ENCODE measurements at regions not wholly inside any gene's neighbourhood (a gene's known extent, or its start where the extent isn't known, plus 50 kb on each side); places are given as distances from the start of the nearest gene placed in this dataset.
"Not testable (repeated sequence)": the region's sequence is repeated elsewhere in the genome, so short reads cannot be mapped to it uniquely, and the experiment has no call there.

GRCh38 chr1:83500987-83501591 lies 497.8 kb downstream of the TTLL7 start:
- DNase-seq (ENCODE audit: low read depth, low spot score), result no peak
- no peak overlapping the region for H3K4me3 ChIP-seq (ENCODE audit: low read length)

- DNase-seq (ENCODE audit: low read depth, low spot score), result no peak
- no peak overlapping the region for H3K4me3 ChIP-seq (ENCODE audit: low read length)
Measured at GRCh38 chr1:83500531-83500930, 498.4 kb downstream of the TTLL7 start.

- DNase-seq (ENCODE audit: low read depth, low spot score), result no peak
- no peak overlapping the region for H3K4me3 ChIP-seq (ENCODE audit: low read length)
Measured at GRCh38 chr1:83499998-83500397, 498.9 kb downstream of the TTLL7 start.

GRCh38 chr1:83497563-83497962 lies 501.4 kb downstream of the TTLL7 start:
- no peak overlapping the region for H3K4me3 ChIP-seq (ENCODE audit: low read length)
- no peak for DNase-seq (ENCODE audit: low read depth, low spot score)

- no peak for DNase-seq (ENCODE audit: low read depth, low spot score)
- no peak overlapping the region for H3K4me3 ChIP-seq (ENCODE audit: low read length)
Measured at GRCh38 chr1:83495560-83495959, 503.4 kb downstream of the TTLL7 start.

GRCh38 chr1:83493633-83494032 lies 505.3 kb downstream of the TTLL7 start:
- DNase-seq (ENCODE audit: low read depth, low spot score), result no peak
- H3K4me3 ChIP-seq (ENCODE audit: low read length), result no peak overlapping the region

- DNase-seq (ENCODE audit: low read depth, low spot score), result no peak
- no peak overlapping the region for H3K4me3 ChIP-seq (ENCODE audit: low read length)
Measured at GRCh38 chr1:83491930-83492329, 507.0 kb downstream of the TTLL7 start.

- no peak overlapping the region for H3K4me3 ChIP-seq (ENCODE audit: low read length)
- no peak for DNase-seq (ENCODE audit: low read depth, low spot score)
Measured at GRCh38 chr1:83490988-83491387, 507.9 kb downstream of the TTLL7 start.

GRCh38 chr1:83488105-83488504 lies 510.8 kb downstream of the TTLL7 start:
- not testable (repeated sequence) for DNase-seq (ENCODE audit: low read depth, low spot score); H3K4me3 ChIP-seq (ENCODE audit: low read length)

GRCh38 chr1:83487460-83487859 lies 511.5 kb downstream of the TTLL7 start:
- not testable (repeated sequence) for H3K4me3 ChIP-seq (ENCODE audit: low read length); DNase-seq (ENCODE audit: low read depth, low spot score)

GRCh38 chr1:83485314-83486019 lies 513.5 kb downstream of the TTLL7 start:
- not testable (repeated sequence) for H3K4me3 ChIP-seq (ENCODE audit: low read length); DNase-seq (ENCODE audit: low read depth, low spot score)

- not testable (repeated sequence) for DNase-seq (ENCODE audit: low read depth, low spot score); H3K4me3 ChIP-seq (ENCODE audit: low read length)
Measured at GRCh38 chr1:83481284-83481683, 517.6 kb downstream of the TTLL7 start.

GRCh38 chr1:83479591-83480239 lies 519.2 kb downstream of the TTLL7 start:
- H3K4me3 ChIP-seq (ENCODE audit: low read length); DNase-seq (ENCODE audit: low read depth, low spot score): not testable (repeated sequence)

- H3K4me3 ChIP-seq (ENCODE audit: low read length); DNase-seq (ENCODE audit: low read depth, low spot score): not testable (repeated sequence)
Measured at GRCh38 chr1:83478127-83478526, 520.8 kb downstream of the TTLL7 start.

- DNase-seq (ENCODE audit: low read depth, low spot score); H3K4me3 ChIP-seq (ENCODE audit: low read length): not testable (repeated sequence)
Measured at GRCh38 chr1:83476518-83476917, 522.4 kb downstream of the TTLL7 start.

- not testable (repeated sequence) for H3K4me3 ChIP-seq (ENCODE audit: low read length); DNase-seq (ENCODE audit: low read depth, low spot score)
Measured at GRCh38 chr1:83474946-83475345, 524.0 kb downstream of the TTLL7 start.

- not testable (repeated sequence) for H3K4me3 ChIP-seq (ENCODE audit: low read length); DNase-seq (ENCODE audit: low read depth, low spot score)
Measured at GRCh38 chr1:83473986-83474385, 524.9 kb downstream of the TTLL7 start.

GRCh38 chr1:83472066-83472465 lies 526.9 kb downstream of the TTLL7 start:
- H3K4me3 ChIP-seq (ENCODE audit: low read length); DNase-seq (ENCODE audit: low read depth, low spot score): not testable (repeated sequence)

GRCh38 chr1:83471272-83471671 lies 527.7 kb downstream of the TTLL7 start:
- DNase-seq (ENCODE audit: low read depth, low spot score); H3K4me3 ChIP-seq (ENCODE audit: low read length): not testable (repeated sequence)

- not testable (repeated sequence) for H3K4me3 ChIP-seq (ENCODE audit: low read length); DNase-seq (ENCODE audit: low read depth, low spot score)
Measured at GRCh38 chr1:83468336-83468735, 530.6 kb downstream of the TTLL7 start.
